ENCODE measurements at regions not wholly inside any gene's neighbourhood (a gene's known extent, or its start where the extent isn't known, plus 50 kb on each side); places are given as distances from the start of the nearest gene placed in this dataset.

DNA sequence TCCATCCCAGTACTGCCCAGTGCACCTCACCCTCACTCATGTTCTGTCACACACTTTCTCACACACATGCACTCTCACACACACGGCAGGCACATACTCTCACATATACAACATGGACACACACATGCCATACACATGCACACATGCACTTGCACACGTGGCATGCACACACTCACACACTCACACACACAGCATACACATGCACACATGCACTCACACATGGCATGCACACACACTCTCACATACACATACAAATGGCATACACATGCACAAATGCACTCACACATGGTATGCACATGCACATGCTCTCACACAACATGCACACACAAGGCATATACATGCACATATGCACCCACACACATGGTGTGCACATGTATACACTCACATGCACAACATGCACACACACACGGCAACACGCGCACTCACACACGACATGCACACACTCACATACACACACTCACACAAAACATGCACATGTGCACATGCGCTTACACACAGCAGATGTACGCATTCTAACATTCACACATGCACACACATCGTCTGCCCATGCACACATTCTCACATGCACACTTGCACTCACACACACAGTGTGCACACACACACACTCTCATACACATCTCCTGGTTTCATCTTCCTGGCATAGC lies 131.7 kb upstream of the THBS2 start:
- TF ChIP-seq, protein P1, sequence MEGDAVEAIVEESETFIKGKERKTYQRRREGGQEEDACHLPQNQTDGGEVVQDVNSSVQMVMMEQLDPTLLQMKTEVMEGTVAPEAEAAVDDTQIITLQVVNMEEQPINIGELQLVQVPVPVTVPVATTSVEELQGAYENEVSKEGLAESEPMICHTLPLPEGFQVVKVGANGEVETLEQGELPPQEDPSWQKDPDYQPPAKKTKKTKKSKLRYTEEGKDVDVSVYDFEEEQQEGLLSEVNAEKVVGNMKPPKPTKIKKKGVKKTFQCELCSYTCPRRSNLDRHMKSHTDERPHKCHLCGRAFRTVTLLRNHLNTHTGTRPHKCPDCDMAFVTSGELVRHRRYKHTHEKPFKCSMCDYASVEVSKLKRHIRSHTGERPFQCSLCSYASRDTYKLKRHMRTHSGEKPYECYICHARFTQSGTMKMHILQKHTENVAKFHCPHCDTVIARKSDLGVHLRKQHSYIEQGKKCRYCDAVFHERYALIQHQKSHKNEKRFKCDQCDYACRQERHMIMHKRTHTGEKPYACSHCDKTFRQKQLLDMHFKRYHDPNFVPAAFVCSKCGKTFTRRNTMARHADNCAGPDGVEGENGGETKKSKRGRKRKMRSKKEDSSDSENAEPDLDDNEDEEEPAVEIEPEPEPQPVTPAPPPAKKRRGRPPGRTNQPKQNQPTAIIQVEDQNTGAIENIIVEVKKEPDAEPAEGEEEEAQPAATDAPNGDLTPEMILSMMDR (conservative IDR thresholded peaks at IDR 0.05; ENCODE audit: low read depth in 2 of 2): no peak
- TF ChIP-seq JUNB (IDR thresholded peaks at IDR 0.05; ENCODE audit: unreplicated experiment): no peak
- no peak for TF ChIP-seq POLR2AphosphoS5 (IDR thresholded peaks at IDR 0.05; ENCODE audit: low read depth)
- TF ChIP-seq, protein P2, sequence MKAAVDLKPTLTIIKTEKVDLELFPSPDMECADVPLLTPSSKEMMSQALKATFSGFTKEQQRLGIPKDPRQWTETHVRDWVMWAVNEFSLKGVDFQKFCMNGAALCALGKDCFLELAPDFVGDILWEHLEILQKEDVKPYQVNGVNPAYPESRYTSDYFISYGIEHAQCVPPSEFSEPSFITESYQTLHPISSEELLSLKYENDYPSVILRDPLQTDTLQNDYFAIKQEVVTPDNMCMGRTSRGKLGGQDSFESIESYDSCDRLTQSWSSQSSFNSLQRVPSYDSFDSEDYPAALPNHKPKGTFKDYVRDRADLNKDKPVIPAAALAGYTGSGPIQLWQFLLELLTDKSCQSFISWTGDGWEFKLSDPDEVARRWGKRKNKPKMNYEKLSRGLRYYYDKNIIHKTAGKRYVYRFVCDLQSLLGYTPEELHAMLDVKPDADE (IDR thresholded peaks at IDR 0.05): no peak
- TF ChIP-seq EZH2phosphoT487 (IDR thresholded peaks at IDR 0.05; ENCODE audit: unreplicated experiment): no peak
- TF ChIP-seq EZH2 (IDR thresholded peaks at IDR 0.05; ENCODE audit: low read depth, unreplicated experiment): no peak

Measured in GM23338 (cell line).